Lung (tissue), 11 donors: ENCODE measurements at regions not wholly inside any gene's neighbourhood (a gene's known extent, or its start where the extent isn't known, plus 50 kb on each side); places are given as distances from the start of the nearest gene placed in this dataset.

Source experiments
- ATAC-seq: fragments of 200-7000 bp; cut with Tn5 transposase; one replicate; pipeline ENCODE4 v1.9.1; 2020; ENCODE audit warnings: moderate number of reproducible peaks; ENCODE audit not compliant: insufficient read depth, low FRiP score
- DNase-seq, 3 donors: peaks; one replicate each; pipeline ENCODE4 v3.0.0-alpha.2; 2013 to 2017
- H3K27ac ChIP-seq, 2 donors: one replicate each; pipeline ENCODE4 v1.5.1; 2013; ENCODE audit warnings: mild to moderate bottlenecking in 2 of 2, moderate library complexity in 2 of 2, control low read depth in 1 of 2, inconsistent platforms in 1 of 2, low read depth in 1 of 2, low read length in 1 of 2
- H3K27me3 ChIP-seq, 3 donors: one replicate each; pipeline ENCODE4 v1.5.1; 2013; ENCODE audit warnings: low read length in 2 of 3; ENCODE audit not compliant: control insufficient read depth in 3 of 3, insufficient read depth in 3 of 3
- H3K36me3 ChIP-seq, 4 donors: one replicate each; pipeline ENCODE4 v1.5.1; 2013; ENCODE audit warnings: low read length in 4 of 4, mild to moderate bottlenecking in 1 of 4, moderate library complexity in 1 of 4; ENCODE audit not compliant: control insufficient read depth in 4 of 4, insufficient read depth in 4 of 4
- H3K4me1 ChIP-seq, 5 donors: one replicate each; pipeline ENCODE4 v1.5.1; 2013; ENCODE audit warnings: low read length in 5 of 5, mild to moderate bottlenecking in 2 of 5, moderate library complexity in 1 of 5; ENCODE audit not compliant: control insufficient read depth in 5 of 5, insufficient read depth in 5 of 5
- H3K4me3 ChIP-seq: one replicate; pipeline ENCODE4 v1.5.1; 2013; ENCODE audit warnings: mild to moderate bottlenecking, control low read depth, moderate library complexity
- H3K9ac ChIP-seq, 2 donors: one replicate each; pipeline ENCODE4 v1.5.1; 2013; ENCODE audit warnings: low read length in 2 of 2, control low read depth in 1 of 2; ENCODE audit not compliant: insufficient read depth in 1 of 2
- H3K9me3 ChIP-seq, 4 donors: one replicate each; pipeline ENCODE4 v1.5.1; 2013; ENCODE audit warnings: low read length in 3 of 4, mild to moderate bottlenecking in 1 of 4, moderate library complexity in 1 of 4; ENCODE audit not compliant: control insufficient read depth in 4 of 4, insufficient read depth in 3 of 4
- WGBS, 2 donors: extraction: QIAGEN DNeasy Blood & Tissue Kit; methylation state at CpG; one replicate each; pipeline ENCODE4 v1.1.7; 2013; 5-methylcytosine and 5-hydroxymethylcytosine counted together
- TF ChIP-seq, protein P1 (sequence below): IDR thresholded peaks from 2 replicates; pipeline ENCODE4 v1.5.1; 2012; ENCODE audit warnings: mild to moderate bottlenecking; ENCODE audit errors: control extremely low read depth, extremely low read depth
- donor health status: control.
- donor health status: control.
- donor health status: Bipolar disorder and iron deficiency.
- donor health status: healthy.
- donor health status: DM: yes; HTN: yes; CAD: no.

- no peaks in the 10 kb centered on the region for H3K27me3 ChIP-seq
- no peak overlapping the region for H3K9ac ChIP-seq
- WGBS, 2 donors = 65 to 82% methylated on average over 1 of the region's 1 CpG
- no peak overlapping the region for H3K27ac ChIP-seq
- ATAC-seq (no peak), DNase-seq (no peak)
- no peak overlapping the region for H3K4me3 ChIP-seq
- H3K9me3 ChIP-seq = peaks cover 0 to 6% (median 0%) of the 10 kb centered on the region in 4 donors
- H3K4me1 ChIP-seq = no peaks in the 10 kb centered on the region
- no peaks in the 10 kb centered on the region for H3K36me3 ChIP-seq
- TF ChIP-seq, protein P1, sequence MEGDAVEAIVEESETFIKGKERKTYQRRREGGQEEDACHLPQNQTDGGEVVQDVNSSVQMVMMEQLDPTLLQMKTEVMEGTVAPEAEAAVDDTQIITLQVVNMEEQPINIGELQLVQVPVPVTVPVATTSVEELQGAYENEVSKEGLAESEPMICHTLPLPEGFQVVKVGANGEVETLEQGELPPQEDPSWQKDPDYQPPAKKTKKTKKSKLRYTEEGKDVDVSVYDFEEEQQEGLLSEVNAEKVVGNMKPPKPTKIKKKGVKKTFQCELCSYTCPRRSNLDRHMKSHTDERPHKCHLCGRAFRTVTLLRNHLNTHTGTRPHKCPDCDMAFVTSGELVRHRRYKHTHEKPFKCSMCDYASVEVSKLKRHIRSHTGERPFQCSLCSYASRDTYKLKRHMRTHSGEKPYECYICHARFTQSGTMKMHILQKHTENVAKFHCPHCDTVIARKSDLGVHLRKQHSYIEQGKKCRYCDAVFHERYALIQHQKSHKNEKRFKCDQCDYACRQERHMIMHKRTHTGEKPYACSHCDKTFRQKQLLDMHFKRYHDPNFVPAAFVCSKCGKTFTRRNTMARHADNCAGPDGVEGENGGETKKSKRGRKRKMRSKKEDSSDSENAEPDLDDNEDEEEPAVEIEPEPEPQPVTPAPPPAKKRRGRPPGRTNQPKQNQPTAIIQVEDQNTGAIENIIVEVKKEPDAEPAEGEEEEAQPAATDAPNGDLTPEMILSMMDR = no peak
Observed at GRCh38 chr12:60279221-60279620, 683.4 kb downstream of the SLC16A7 start.

GRCh38 chr12:60281522-60281921, 685.7 kb downstream of the SLC16A7 start:
- Histone ChIP-seq H3K4me1 (no peaks in the 10 kb centered on the region), H3K4me3 (no peak overlapping the region), H3K27ac (no peak overlapping the region), H3K9me3 (peaks cover 0 to 6% (median 0%) of the 10 kb centered on the region in 4 donors), H3K36me3 (no peaks in the 10 kb centered on the region), H3K9ac (no peak overlapping the region), H3K27me3 (no peaks in the 10 kb centered on the region)
- 92 to 94% methylated on average over 8 of the region's 8 CpGs for WGBS, 2 donors
- DNase-seq = no peak
- TF ChIP-seq, protein P1 = no peak
- ATAC-seq = no peak

DNA sequence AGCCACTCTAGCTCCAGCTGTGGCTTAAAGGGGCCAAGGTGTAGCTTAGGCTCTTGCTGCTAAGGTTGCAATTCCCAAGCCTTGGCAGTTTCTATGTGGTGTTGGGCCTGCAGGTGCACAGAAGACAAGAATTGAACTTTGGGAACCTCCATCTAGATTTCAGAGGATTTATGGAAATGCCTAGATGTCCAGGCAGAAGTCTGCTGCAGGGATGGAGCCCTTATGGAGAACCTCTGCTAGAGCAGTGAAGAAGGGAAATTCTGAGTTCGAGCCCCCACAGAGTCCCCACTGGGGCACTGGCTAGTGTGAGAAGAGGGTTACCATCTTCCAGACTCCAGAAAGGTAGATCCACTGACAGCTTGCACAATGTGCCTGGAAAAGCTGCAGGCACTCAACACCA, 694.7 kb downstream of the SLC16A7 start:
- Histone ChIP-seq H3K36me3 (no peaks in the 10 kb centered on the region), H3K27ac (no peak overlapping the region), H3K4me1 (no peaks in the 10 kb centered on the region), H3K9ac (no peak overlapping the region), H3K9me3 (peaks cover 0 to 6% (median 2%) of the 10 kb centered on the region in 4 donors), H3K4me3 (no peak overlapping the region), H3K27me3 (no peaks in the 10 kb centered on the region)
- ATAC-seq (no peak), DNase-seq (no peak)
- WGBS, 2 donors = 74 to 80% methylated on average over 1 of the region's 1 CpG
- TF ChIP-seq, protein P1 = no peak

DNA sequence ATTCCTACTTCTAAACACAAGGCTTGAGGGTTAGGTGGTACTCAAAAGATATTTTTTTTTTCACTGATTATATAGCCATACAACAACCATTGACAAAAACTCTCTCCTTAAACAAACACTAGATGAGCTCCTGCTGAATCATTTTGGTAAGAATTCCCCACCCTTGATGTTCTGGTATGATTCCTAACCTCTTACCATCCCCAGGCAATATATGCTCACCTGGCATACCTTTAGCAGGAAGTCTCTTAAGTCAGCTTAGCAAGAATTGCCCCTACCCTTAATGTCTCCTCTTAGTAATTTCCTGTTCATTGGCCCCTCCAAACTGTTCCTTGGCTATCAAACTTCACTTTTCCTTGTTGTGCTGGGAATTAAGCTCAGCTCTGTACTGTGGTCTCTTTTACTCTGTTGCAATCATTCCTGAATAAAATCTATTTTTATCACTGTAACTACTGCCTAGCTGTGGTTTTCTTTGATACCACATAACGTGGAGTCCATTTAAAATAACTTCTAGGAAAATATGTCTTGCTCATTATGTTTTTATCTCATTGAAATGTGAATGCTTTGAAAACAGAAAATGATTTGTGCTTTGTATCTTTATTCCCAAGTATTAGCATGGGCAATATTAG, 712.6 kb downstream of the SLC16A7 start:
- Histone ChIP-seq H3K9ac (no peak overlapping the region), H3K27ac (no peak overlapping the region), H3K36me3 (no peaks in the 10 kb centered on the region), H3K27me3 (no peaks in the 10 kb centered on the region), H3K4me3 (no peak overlapping the region), H3K9me3 (no peaks in the 10 kb centered on the region), H3K4me1 (no peaks in the 10 kb centered on the region)
- no peak for DNase-seq
- ATAC-seq = no peak
- TF ChIP-seq, protein P1 = no peak
- WGBS, 2 donors = 15 to 18% methylated on average over 1 of the region's 1 CpG
